ENCODE measurements at regions not wholly inside any gene's neighbourhood (a gene's known extent, or its start where the extent isn't known, plus 50 kb on each side); places are given as distances from the start of the nearest gene placed in this dataset.

- no peak for DNase-seq
Measured at GRCh38 chr4:1523506-1523905, 117.3 kb upstream of the NKX1-1 start.

- no peak for DNase-seq
Measured at GRCh38 chr4:1523033-1523432, 116.8 kb upstream of the NKX1-1 start.

DNA sequence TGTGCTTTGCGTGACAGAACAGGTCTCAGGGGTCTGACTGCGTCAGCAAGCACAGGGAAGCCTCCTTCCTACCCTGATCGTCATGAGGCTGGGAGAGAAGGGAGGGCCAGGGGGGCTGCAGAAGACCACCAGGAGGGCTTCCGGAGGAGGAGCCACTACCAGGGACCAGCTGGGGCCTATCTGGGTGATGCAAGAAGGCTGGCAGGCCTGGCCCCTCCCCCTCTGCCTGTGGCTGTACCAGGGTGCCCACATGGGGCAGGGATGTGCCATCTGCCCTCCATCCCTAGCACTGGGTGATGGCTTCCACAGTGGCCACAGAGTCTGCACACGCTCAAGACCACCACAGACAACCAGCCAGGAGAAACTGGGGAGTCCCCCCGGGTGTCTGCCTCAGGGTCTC is 116.4 kb upstream of the NKX1-1 start:
- DNase-seq: no peak

DNA sequence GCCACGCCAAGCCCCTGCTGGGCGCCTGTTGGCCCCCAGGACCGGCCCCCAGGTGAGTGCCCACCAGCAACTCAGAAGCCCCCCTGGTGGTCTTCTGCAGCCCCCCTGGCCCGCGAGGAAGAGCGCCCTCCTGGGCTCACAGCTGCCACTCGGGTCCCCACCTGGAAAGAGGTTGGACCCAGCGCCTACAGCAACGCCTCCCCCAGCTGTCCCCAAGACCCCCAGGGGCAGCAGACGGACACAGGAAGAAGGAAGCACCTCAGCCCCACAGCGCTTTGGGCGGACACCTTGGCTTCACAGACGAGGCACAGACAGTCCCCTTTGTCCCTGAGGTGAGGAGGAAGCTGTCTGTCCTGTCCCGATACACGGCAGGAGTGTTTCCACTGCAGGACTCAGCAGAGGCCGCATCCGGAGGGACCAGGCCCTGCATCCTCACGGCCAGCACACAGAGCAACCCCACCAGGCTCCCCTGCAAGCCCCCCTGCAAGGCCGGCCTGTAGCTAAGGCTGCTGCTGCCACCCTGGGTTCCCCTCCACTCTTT is 115.6 kb upstream of the NKX1-1 start:
- DNase-seq: no peak

- DNase-seq: peak; percentile 29
Measured at GRCh38 chr4:1520795-1521576, 114.7 kb upstream of the NKX1-1 start.

GRCh38 chr4:1519787-1520661 is 113.8 kb upstream of the NKX1-1 start:
- no peak for DNase-seq

DNA sequence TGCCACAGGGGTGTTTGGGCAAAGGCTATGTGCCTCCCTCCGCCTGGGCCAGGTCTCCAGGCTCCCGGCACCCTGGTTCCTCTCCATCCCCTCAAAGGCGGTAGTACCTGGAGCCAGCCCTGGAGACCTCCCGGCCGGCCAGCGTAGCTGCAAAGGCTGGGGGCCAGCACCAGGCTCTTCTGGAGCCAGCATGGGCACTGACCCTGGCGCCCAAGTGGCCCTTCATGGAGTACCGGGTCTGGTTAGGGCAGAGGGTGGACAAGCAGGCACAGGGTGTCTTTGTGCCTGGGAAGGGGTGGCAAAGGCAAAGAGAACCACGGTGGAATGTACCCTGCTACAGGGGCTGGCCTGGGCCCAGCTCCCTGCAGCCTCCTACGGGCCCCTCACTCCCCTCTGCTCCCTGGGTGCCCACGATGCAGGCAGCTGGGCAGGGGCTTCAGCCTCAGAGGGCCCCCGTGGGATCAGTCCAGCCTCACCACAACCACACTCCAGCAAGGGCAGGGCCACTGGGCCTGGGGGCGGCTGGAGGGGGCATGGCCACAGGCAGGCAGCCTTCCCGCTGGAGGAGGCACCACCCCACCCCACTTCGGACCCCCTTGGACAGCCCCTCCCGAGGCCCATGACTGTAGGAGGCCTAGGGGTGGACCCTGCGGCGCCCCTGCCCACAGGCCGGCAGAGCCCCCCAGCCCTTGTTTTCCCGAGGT is 112.9 kb upstream of the NKX1-1 start:
- DNase-seq: no peak

- no peak for DNase-seq
Measured at GRCh38 chr4:1517592-1518411, 111.6 kb upstream of the NKX1-1 start.

- no peak for DNase-seq
Measured at GRCh38 chr4:1516881-1517480, 110.7 kb upstream of the NKX1-1 start.

DNA sequence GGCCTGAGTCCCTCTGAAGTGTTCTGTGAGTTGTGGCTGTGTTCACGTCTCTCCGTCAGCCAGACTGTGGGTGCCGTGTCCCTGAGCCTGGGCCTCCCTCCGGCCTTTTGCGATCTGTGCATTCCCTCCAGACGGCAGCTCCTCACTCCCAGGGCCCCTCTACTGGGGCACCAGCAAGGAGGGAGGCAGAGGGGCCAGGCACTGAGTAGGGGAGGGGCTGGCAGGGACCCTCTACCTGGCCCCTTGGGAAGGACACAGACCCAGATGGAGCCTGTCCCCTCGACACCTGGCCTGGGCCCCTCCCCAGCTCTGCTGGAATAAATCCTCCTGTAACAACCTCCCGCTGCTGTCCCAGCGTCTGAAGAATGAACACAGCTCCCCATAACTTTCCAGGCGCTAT is 110.0 kb upstream of the NKX1-1 start:
- DNase-seq: no peak

GRCh38 chr4:1515763-1516162 is 109.5 kb upstream of the NKX1-1 start:
- DNase-seq: no peak

DNA sequence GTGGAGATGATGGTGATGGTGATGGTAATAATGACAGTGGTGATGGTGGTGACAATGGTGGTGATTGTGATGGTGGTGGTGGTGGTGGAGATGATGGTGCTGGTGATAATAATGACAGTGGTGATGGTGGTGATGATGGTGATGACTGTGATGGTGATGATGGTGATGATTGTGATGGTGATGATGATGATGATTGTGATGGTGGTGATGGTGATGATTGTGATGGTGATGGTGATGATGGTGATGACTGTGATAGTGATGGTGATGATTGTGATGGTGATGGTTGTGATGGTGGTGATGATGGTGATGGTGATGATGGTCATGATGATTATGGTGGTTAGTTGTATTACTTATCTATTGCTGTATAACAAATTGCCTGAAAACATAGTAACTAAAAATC is 108.9 kb upstream of the NKX1-1 start:
- DNase-seq: no peak

GRCh38 chr4:1514612-1515011 is 108.4 kb upstream of the NKX1-1 start:
- no peak for DNase-seq

DNA sequence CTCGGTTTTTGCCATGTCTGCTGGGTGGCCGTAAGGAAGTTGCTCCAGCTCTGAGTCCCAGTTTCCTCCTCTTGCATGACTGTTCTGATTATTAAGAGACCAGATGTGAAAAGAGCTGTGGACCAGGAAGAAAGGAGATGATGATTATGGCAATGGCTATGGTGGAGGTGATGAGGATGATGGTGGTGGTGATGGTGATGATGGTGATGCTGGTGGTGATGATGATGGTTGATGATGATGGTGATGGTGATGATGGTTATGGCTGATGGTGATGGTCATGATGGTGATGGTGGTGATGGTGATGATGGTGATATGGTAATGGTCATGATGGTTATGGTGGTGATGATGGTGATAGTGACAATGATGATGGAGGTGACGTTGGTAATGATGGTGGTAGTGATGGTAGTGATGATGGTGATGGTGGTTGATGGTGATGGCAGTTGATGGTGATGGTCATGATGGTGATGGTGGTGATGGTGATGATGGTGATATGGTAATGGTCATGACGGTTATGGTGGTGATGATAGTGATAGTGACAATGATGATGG is 107.8 kb upstream of the NKX1-1 start:
- DNase-seq: no peak

DNA sequence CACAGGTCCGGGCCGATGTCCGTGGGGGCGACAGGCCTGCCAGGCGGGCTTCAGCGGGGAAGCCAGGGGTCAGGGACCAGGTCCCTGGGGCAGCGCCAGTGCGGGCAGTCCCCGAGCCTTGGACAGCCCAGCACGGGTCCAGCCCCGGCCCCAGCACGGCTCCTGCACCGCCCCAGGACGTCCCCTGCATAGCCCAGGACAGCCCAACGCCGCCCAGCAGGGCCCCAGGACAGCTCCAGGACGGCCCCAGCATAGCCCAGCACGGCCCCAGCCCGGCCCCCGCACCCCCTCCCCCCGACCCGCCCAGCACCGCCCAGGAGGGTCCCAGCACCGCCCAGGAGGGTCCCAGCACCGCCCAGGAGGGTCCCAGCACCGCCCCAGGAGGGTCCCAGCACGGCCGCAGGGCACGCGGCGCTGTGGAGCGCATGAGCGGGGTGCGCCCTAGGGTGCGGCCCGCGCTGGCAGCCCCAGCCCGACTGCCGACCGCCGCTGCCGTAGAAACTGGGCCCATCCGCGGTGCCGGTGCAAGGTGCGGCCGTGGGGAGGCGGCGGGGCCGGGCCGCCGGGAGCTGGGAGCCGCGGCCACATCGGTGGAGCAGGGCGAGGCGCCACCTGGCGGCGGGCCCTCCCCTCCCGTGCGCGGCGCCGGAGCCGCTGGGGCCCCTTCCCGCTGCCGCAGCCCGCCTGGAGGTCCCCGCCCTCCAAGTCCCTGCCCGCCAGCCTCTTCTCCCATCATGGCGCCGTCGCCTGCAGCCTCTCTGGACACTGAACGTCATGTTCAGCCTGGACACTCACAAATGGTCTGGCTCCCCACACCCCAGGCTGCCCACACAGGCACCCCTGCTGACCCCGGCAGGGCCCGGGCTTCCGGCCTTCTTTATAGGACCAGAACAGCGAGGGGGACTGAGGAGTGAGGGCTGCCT is 106.8 kb upstream of the NKX1-1 start:
- peak; percentile 62 for DNase-seq

- DNase-seq: no peak
Measured at GRCh38 chr4:1512051-1512737, 106.0 kb upstream of the NKX1-1 start.

GRCh38 chr4:1511441-1512041 is 105.3 kb upstream of the NKX1-1 start:
- DNase-seq: no peak

- no peak for DNase-seq
Measured at GRCh38 chr4:1510931-1511330, 104.7 kb upstream of the NKX1-1 start.

DNA sequence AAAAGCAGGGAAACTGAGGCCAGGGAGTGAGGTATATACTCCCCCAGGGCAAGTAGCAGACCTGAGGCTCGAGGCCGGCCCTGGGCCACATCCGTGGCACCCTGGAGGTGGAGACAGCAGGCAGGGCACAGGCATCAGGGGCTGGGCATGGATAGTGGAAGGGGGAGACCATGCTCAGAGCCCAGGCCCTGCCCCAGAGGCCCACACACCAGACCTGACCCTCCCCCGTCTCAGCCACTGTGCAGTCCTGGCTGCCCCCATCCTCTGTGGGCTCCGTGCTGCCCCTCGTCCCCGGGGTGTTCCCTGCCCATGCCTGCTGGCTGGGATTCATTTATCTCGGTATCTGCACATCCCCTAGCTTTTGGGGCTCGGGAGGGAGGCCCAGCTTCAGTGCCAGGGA is 103.1 kb upstream of the NKX1-1 start:
- DNase-seq: no peak
